H1 (cell line): ENCODE measurements at regions not wholly inside any gene's neighbourhood (a gene's known extent, or its start where the extent isn't known, plus 50 kb on each side); places are given as distances from the start of the nearest gene placed in this dataset.

ENCODE experiments used
- CTCF ChIA-PET: fragments of 300-600 bp; sonication (Branson Sonifier 250); formaldehyde crosslinking; loops from one replicate; lab custom pipeline; 2021; ENCODE audit not compliant: partially characterized antibody; lab: Charles Lee
- POLR2A ChIA-PET: fragments of 300-600 bp; sonication (Branson Sonifier 250); formaldehyde crosslinking; loops from one replicate; lab custom pipeline; 2021; ENCODE audit warnings: inconsistent platforms; ENCODE audit not compliant: partially characterized antibody; lab: Charles Lee
- DNase-seq, 2 experiments: peaks; one replicate each; pipeline versions ENCODE4 v3.0.0 to v3.0.0-alpha.2; 2010 to 2022; ENCODE audit warnings: low spot score in 2 of 2, low read depth in 1 of 2, mixed read lengths in 1 of 2
- FAIRE-seq: peaks from 2 replicates; lab custom pipeline; 2011; peaks lifted over from hg19 to GRCh38; lab: Jason Lieb, UNC
- H2AFZ ChIP-seq: 2 replicates; pipeline ENCODE4 v1.8.1; 2012; ENCODE audit warnings: low read length, inconsistent platforms
- H2AK5ac ChIP-seq: 2 replicates; pipeline ENCODE4 v1.6.1; 2013; ENCODE audit warnings: low read depth, low read length
- H2BK120ac ChIP-seq: replicated peaks from 2 replicates; pipeline ENCODE3; 2013; ENCODE audit warnings: low read depth, low read length, inconsistent platforms
- H2BK12ac ChIP-seq: 2 replicates; pipeline ENCODE4 v1.6.1; 2013; ENCODE audit warnings: low read depth, low read length
- H2BK15ac ChIP-seq: 2 replicates; pipeline ENCODE4 v1.6.1; 2013; ENCODE audit warnings: low read length
- H2BK20ac ChIP-seq: 2 replicates; pipeline ENCODE4 v1.6.1; 2013; ENCODE audit warnings: low read length
- H2BK5ac ChIP-seq: 2 replicates; pipeline ENCODE4 v1.6.1; 2013; ENCODE audit warnings: low read depth, low read length
- H3K14ac ChIP-seq: 2 replicates; pipeline ENCODE4 v1.6.1; 2013; ENCODE audit warnings: inconsistent platforms; ENCODE audit not compliant: insufficient read length
- H3K18ac ChIP-seq: 2 replicates; pipeline ENCODE4 v1.6.1; 2013; ENCODE audit warnings: low read length; ENCODE audit errors: extremely low read depth
- H3K23ac ChIP-seq: 2 replicates; pipeline ENCODE4 v1.6.1; 2013; ENCODE audit warnings: inconsistent platforms; ENCODE audit not compliant: insufficient read length
- H3K23me2 ChIP-seq: 2 replicates; pipeline ENCODE4 v1.6.1; 2013; ENCODE audit warnings: low read depth, low read length
- H3K27ac ChIP-seq: 2 replicates; pipeline ENCODE4 v1.6.1; 2011; ENCODE audit warnings: low read depth, low read length, inconsistent platforms
- H3K27me3 ChIP-seq, 4 experiments: replicated peaks in 1 of 4; 1 replicate in 1 of 4; 2 replicates in 3 of 4; pipeline versions ENCODE4 v1.6.1 to v1.8.1; 2011 to 2013; ENCODE audit warnings: low read length in 3 of 4, mild to moderate bottlenecking in 3 of 4, inconsistent platforms in 2 of 4, mixed read lengths in 2 of 4, moderate library complexity in 1 of 4; ENCODE audit not compliant: control insufficient read depth in 3 of 4, insufficient read depth in 3 of 4; ENCODE audit errors: extremely low read depth in 1 of 4
- H3K36me3 ChIP-seq, 4 experiments: 2 replicates each; pipeline versions ENCODE4 v1.6.1 to v1.8.1; 2011 to 2013; ENCODE audit warnings: mild to moderate bottlenecking in 4 of 4, low read length in 3 of 4, moderate library complexity in 2 of 4, control low read depth in 1 of 4, inconsistent platforms in 1 of 4; ENCODE audit not compliant: insufficient read depth in 4 of 4, control insufficient read depth in 2 of 4
- H3K4ac ChIP-seq: replicated peaks from 2 replicates; pipeline ENCODE3; 2013; ENCODE audit warnings: low read length, low read depth, mixed read lengths, inconsistent platforms; ENCODE audit not compliant: insufficient read length
- H3K4me1 ChIP-seq, 4 experiments: replicated peaks in 1 of 4; 1 replicate in 1 of 4; 2 replicates in 3 of 4; pipeline versions ENCODE4 v1.6.1 to v1.8.1; 2011 to 2013; ENCODE audit warnings: low read length in 3 of 4, inconsistent platforms in 2 of 4, mixed read lengths in 1 of 4; ENCODE audit not compliant: insufficient read depth in 4 of 4, control insufficient read depth in 3 of 4
- H3K4me2 ChIP-seq, 2 experiments: 2 replicates each; pipeline versions ENCODE4 v1.6.1 to v1.8.1; 2011 to 2013; ENCODE audit warnings: low read depth in 2 of 2, low read length in 2 of 2, control low read depth in 1 of 2, inconsistent platforms in 1 of 2, mild to moderate bottlenecking in 1 of 2; ENCODE audit not compliant: insufficient read depth in 1 of 2
- H3K4me3 ChIP-seq, 4 experiments: fragments of 200-600, 300-600 bp in 1 of 4; sonication (generic), shearing (Covaris generic), sonication (Bioruptor Twin) in 1 of 4; 2 replicates each; pipeline versions ENCODE4 v1.5.1 to v1.8.1; 2011 to 2016; ENCODE audit warnings: low read length in 4 of 4, low read depth in 3 of 4, control low read depth in 2 of 4, inconsistent platforms in 2 of 4, mild to moderate bottlenecking in 2 of 4, mixed read lengths in 1 of 4, moderate library complexity in 1 of 4; ENCODE audit not compliant: insufficient read depth in 2 of 4; ENCODE audit errors: extremely low read depth in 1 of 4
- H3K56ac ChIP-seq: replicated peaks from 2 replicates; pipeline ENCODE3; 2013; ENCODE audit warnings: low read depth, mild to moderate bottlenecking, mixed read lengths, low read length, inconsistent platforms; ENCODE audit not compliant: insufficient read length
- H3K79me1 ChIP-seq: 2 replicates; pipeline ENCODE4 v1.6.1; 2013; ENCODE audit warnings: low read depth, low read length, control low read depth
- H3K79me2 ChIP-seq, 2 experiments: 2 replicates each; pipeline versions ENCODE4 v1.6.1 to v1.8.1; 2012 to 2013; ENCODE audit warnings: low read length in 2 of 2, mild to moderate bottlenecking in 2 of 2, inconsistent platforms in 1 of 2; ENCODE audit not compliant: insufficient read depth in 2 of 2, control insufficient read depth in 1 of 2
- H3K9ac ChIP-seq, 4 experiments: replicated peaks in 1 of 4; 1 replicate in 1 of 4; 2 replicates in 3 of 4; pipeline versions ENCODE4 v1.6.1 to v1.8.1; 2011 to 2013; ENCODE audit warnings: low read depth in 3 of 4, low read length in 3 of 4, control low read depth in 2 of 4, mild to moderate bottlenecking in 2 of 4, moderate library complexity in 2 of 4, inconsistent platforms in 1 of 4; ENCODE audit errors: extremely low read depth in 1 of 4
- H3K9me3 ChIP-seq, 2 experiments: 2 replicates each; pipeline versions ENCODE4 v1.6.1 to v1.8.1; 2012 to 2013; ENCODE audit warnings: mild to moderate bottlenecking in 2 of 2, moderate library complexity in 2 of 2, control low read depth in 1 of 2, inconsistent platforms in 1 of 2, low read depth in 1 of 2, low read length in 1 of 2, mixed read lengths in 1 of 2; ENCODE audit not compliant: insufficient read depth in 2 of 2
- H4K20me1 ChIP-seq, 2 experiments: replicated peaks in 1 of 2; 2 replicates each; pipeline versions ENCODE3 to v1.8.1; 2011 to 2013; ENCODE audit warnings: inconsistent platforms in 2 of 2, low read length in 2 of 2, mild to moderate bottlenecking in 1 of 2; ENCODE audit not compliant: insufficient read depth in 2 of 2, control insufficient read depth in 1 of 2
- H4K5ac ChIP-seq: 2 replicates; pipeline ENCODE4 v1.6.1; 2013; ENCODE audit warnings: low read length, low read depth, mixed read lengths, inconsistent platforms; ENCODE audit not compliant: insufficient read length
- H4K8ac ChIP-seq: 2 replicates; pipeline ENCODE4 v1.8.0; 2013; ENCODE audit warnings: mild to moderate bottlenecking, moderate library complexity, low read length, inconsistent platforms; ENCODE audit not compliant: insufficient read depth; ENCODE audit errors: extremely low read depth
- H4K91ac ChIP-seq: replicated peaks from 2 replicates; pipeline ENCODE3; 2013; ENCODE audit warnings: low read length, mixed read lengths, inconsistent platforms; ENCODE audit not compliant: insufficient read length
- ASH2L ChIP-seq: fragments of 200-600, 300-600 bp; sonication (generic); IDR thresholded peaks from one replicate; pipeline ENCODE4 v1.7.1; 2017; ENCODE audit warnings: low read length
- BACH1 ChIP-seq: IDR thresholded peaks from 2 replicates; pipeline ENCODE4 v1.6.1; 2012; ENCODE audit warnings: low read length, improper control_type of control experiment
- JUN ChIP-seq: IDR thresholded peaks from 2 replicates; pipeline ENCODE4 v1.6.1; 2011; ENCODE audit warnings: low read depth, mild to moderate bottlenecking, improper control_type of control experiment, low read length
- POLR2AphosphoS5 ChIP-seq: IDR thresholded peaks from 2 replicates; pipeline ENCODE4 v1.6.1; 2011; ENCODE audit warnings: low read depth, low read length
- SAP30 ChIP-seq: fragments of 300-600 bp; sonication (generic); IDR thresholded peaks from 2 replicates; pipeline ENCODE4 v1.7.1; 2012; ENCODE audit warnings: low read length, moderate library complexity, mild to moderate bottlenecking, inconsistent platforms; ENCODE audit not compliant: insufficient read depth, insufficient replicate concordance
- SRF ChIP-seq: IDR thresholded peaks from 2 replicates; pipeline ENCODE4 v1.6.1; 2011; ENCODE audit warnings: mild to moderate bottlenecking, low read depth, low read length, moderate library complexity
- TBP ChIP-seq: IDR thresholded peaks from 2 replicates; pipeline ENCODE4 v1.6.1; 2011; ENCODE audit warnings: low read depth, low read length, improper control_type of control experiment
- TCF12 ChIP-seq: IDR thresholded peaks from 2 replicates; pipeline ENCODE4 v1.6.1; 2011; ENCODE audit warnings: low read depth, mild to moderate bottlenecking, low read length
- WGBS, 2 experiments: shearing (Covaris generic) in 1 of 2; methylation state at CpG; one replicate each; pipeline versions ENCODE4 v1.1.6 to v1.1.7; 2013 to 2015; ENCODE audit warnings: low lambda C conversion rate in 2 of 2, mixed read lengths in 2 of 2, inconsistent platforms in 1 of 2, low coverage in 1 of 2, missing lambda C conversion rate in 1 of 2; ENCODE audit not compliant: insufficient replicate concordance in 2 of 2, insufficient coverage in 1 of 2, insufficient read length in 1 of 2; ENCODE audit errors: extremely low coverage in 1 of 2, missing lambda C conversion rate in 1 of 2; 5-methylcytosine and 5-hydroxymethylcytosine counted together

DNA sequence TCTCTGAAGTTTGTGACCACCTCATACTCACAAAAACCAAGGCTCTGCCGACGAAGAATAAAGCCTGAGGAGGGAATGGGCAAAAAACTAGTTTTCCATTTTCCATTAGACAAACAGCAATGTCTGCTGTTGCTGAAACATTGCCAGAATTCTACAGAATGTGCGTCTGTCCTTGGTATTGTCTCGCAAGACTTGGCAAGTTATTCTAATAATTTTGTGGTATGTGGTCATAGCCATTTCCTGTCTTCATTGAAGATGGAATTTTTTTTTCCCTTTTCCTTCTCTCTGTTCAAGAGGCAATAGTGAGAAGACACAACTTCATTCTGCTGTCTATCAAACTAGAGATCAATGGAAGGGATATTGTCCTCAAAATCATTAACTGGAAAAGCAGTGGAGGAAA lies 296.1 kb downstream of the RND3 start:
- H2AFZ ChIP-seq = no peak overlapping the region
- no peak overlapping the region for H4K8ac ChIP-seq
- H2BK15ac ChIP-seq = no peak overlapping the region
- H4K20me1 ChIP-seq = no peaks in the 10 kb centered on the region
- no peak overlapping the region for H3K14ac ChIP-seq
- no peak overlapping the region for H4K91ac ChIP-seq
- no peaks in the 10 kb centered on the region for H3K4me1 ChIP-seq
- H3K18ac ChIP-seq = no peak overlapping the region
- no peak overlapping the region for H3K23ac ChIP-seq
- no peak for DNase-seq
- no peak overlapping the region for H3K27ac ChIP-seq
- no peaks in the 10 kb centered on the region for H3K79me2 ChIP-seq
- no peak overlapping the region for H2BK120ac ChIP-seq
- H3K4ac ChIP-seq = no peak overlapping the region
- POLR2A ChIA-PET = no interaction called here
- H3K36me3 ChIP-seq = no peaks in the 10 kb centered on the region
- no peak overlapping the region for H2BK5ac ChIP-seq
- no peak overlapping the region for H3K9ac ChIP-seq
- no peak overlapping the region for H3K4me3 ChIP-seq
- H3K56ac ChIP-seq = no peak overlapping the region
- no peak overlapping the region for H3K4me2 ChIP-seq
- no peak overlapping the region for H2BK12ac ChIP-seq
- no peak for FAIRE-seq
- TF ChIP-seq ASH2L = no peak
- no peak for TF ChIP-seq JUN
- no peak for TF ChIP-seq TBP
- TF ChIP-seq TCF12 = no peak
- no peak for TF ChIP-seq POLR2AphosphoS5
- TF ChIP-seq BACH1 = no peak
- no peak for TF ChIP-seq SRF
- TF ChIP-seq SAP30 = no peak
- TF ChIP-seq, all 59 proteins: peak for 0
- H2BK20ac ChIP-seq = no peak overlapping the region
- H4K5ac ChIP-seq = no peak overlapping the region
- WGBS, 2 experiments = 97% methylated on average over 4 of the region's 4 CpGs; no CpG with 5 or more reads in 1 of the 2 experiments
- H3K79me1 ChIP-seq = no peaks in the 10 kb centered on the region
- H3K9me3 ChIP-seq = no peaks in the 10 kb centered on the region
- H2AK5ac ChIP-seq = no peak overlapping the region
- no peaks in the 10 kb centered on the region for H3K27me3 ChIP-seq
- CTCF ChIA-PET = no interaction called here
- no peaks in the 10 kb centered on the region for H3K23me2 ChIP-seq
